Gastrocnemius medialis (tissue), 4 donors: ENCODE measurements at regions not wholly inside any gene's neighbourhood (a gene's known extent, or its start where the extent isn't known, plus 50 kb on each side); places are given as distances from the start of the nearest gene placed in this dataset.

Source experiments
- POLR2A ChIP-seq, 2 donors: fragments of 450-650 bp; IDR thresholded peaks; one replicate each; pipeline ENCODE4 v1.6.1; 2017; ENCODE audit warnings: antibody characterized with exemption in 2 of 2, mild to moderate bottlenecking in 2 of 2, moderate library complexity in 2 of 2
- TF ChIP-seq, protein P1 (sequence below), 5 experiments: fragments of 450-650 bp in 3 of 5; fragments of 200-600 bp in 2 of 5; sonication (generic) in 2 of 5; IDR thresholded peaks in 4 of 5; conservative IDR thresholded peaks in 1 of 5; 1 replicate in 4 of 5; 2 replicates in 1 of 5; pipeline ENCODE4 v1.5.1; 2016 to 2019; ENCODE audit warnings: antibody characterized with exemption in 5 of 5, mild to moderate bottlenecking in 3 of 5, moderate library complexity in 3 of 5

DNA sequence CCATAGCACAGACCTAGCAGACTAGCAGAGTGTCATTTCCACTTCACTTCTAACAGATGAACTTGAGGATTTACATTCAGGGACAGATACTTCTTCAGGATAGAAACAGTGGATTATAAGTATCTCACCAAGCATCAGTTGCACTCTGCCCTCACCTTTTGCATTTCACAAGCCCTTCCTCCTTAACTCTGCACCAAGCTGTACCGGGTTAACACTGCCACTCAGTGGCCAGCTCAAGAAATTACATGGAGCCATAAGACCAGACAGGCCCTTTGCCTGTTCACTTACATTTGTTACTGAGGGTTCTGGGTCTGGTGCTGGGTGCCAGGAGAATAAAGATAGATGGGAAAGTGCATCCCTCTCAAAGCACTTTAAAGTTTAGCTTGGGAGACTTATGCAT is 309.8 kb downstream of the SHANK2 start:
- TF ChIP-seq, protein P1, sequence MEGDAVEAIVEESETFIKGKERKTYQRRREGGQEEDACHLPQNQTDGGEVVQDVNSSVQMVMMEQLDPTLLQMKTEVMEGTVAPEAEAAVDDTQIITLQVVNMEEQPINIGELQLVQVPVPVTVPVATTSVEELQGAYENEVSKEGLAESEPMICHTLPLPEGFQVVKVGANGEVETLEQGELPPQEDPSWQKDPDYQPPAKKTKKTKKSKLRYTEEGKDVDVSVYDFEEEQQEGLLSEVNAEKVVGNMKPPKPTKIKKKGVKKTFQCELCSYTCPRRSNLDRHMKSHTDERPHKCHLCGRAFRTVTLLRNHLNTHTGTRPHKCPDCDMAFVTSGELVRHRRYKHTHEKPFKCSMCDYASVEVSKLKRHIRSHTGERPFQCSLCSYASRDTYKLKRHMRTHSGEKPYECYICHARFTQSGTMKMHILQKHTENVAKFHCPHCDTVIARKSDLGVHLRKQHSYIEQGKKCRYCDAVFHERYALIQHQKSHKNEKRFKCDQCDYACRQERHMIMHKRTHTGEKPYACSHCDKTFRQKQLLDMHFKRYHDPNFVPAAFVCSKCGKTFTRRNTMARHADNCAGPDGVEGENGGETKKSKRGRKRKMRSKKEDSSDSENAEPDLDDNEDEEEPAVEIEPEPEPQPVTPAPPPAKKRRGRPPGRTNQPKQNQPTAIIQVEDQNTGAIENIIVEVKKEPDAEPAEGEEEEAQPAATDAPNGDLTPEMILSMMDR (IDR thresholded peaks at IDR 0.05 in 4 of 5, conservative IDR thresholded peaks at IDR 0.05 in 1 of 5): no peak
- no peak for TF ChIP-seq POLR2A (IDR thresholded peaks at IDR 0.05)
